ENCODE measurements at regions not wholly inside any gene's neighbourhood (a gene's known extent, or its start where the extent isn't known, plus 50 kb on each side); places are given as distances from the start of the nearest gene placed in this dataset.
"Not testable (repeated sequence)": the region's sequence is repeated elsewhere in the genome, so short reads cannot be mapped to it uniquely, and the experiment has no call there.

DNA sequence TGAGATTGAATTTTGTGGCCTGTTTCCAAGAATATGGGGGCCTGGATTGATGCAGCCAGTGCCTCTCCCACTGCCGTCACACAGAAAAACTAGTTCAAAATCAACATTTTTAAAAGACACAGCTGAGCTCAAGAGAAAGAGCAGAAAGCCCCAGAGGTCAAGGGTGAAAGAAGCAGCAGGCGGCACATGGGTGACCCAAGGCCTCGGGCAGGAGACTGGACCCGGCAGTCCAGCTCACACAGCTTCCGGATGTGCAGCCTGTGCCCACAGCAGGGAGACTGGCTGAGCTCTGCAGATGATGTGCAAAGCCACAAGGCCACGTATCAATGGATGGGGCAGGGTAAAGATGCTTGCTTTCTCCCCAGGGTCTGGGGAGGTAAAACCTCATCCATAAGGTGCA, 50.4 kb upstream of the RNF32 start:
- DNase-seq, result no peak

GRCh38 chr7:156589808-156590207, 50.8 kb upstream of the RNF32 start:
- DNase-seq, result no peak

DNA sequence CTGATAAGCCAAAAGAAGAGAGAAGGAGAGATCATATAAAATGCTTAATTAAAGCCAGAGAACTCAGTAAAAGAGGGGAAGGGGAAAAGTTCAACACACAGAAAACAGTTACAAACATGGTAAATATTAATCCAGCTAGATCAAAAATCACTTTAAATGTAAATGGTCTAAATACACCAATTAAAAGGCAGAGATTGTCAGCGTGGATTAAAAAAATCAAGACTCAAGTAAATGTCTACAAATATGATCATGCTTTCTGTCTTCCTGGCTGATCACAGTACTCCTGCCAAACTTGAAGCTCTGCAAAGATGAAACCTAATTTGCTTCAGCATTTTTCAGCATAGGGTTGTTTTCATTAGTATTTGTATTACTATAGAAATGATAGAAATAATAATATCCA, 54.6 kb upstream of the RNF32 start:
- DNase-seq, result no peak

GRCh38 chr7:156585025-156585648, 55.4 kb upstream of the RNF32 start:
- DNase-seq, result no peak

DNA sequence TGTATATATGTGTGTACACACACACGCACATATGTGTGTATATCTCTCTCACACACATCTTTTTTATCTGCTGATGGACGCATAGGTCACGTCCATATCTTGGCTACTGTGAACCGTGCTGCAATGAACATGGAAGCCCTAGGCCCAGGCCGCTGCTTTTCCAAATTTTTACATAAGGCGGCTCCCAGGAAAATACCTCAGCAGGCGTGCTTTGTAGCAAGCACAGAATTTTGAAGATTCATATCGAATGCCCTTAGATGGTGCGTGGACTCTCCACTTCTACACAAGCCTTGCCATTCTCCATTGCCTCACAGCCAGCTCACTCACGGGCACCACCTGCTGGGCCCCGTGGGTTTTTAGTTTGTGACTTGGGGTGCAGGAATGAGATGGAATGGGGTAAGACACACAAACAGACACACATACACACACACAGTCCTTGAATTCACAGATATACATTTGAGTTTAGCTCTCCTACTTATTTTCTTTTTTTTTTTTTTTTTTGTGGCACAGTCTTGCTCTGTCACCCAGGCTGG, 57.9 kb upstream of the RNF32 start:
- DNase-seq, result no peak

DNA sequence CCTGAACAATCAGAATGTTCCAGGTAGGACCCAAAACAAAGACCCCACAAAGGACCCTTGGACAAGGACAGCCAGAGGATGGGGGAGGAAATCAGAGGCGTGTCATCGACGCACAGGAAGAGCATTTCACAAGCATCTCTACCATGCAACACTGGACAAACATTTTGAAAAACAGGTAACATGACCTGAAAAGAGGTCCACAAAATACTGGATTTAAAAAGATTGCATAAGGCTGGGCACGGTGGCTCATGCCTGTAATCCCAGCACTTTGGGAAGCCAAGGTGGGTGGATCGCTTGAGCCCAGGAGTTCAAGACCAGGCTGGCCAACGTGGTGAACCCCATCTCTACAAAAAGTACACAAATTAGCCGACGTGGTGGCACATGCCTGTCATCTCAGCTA, 60.5 kb upstream of the RNF32 start:
- DNase-seq, result no peak

- no peak for DNase-seq
Observed at GRCh38 chr7:156579566-156579965, 61.0 kb upstream of the RNF32 start.

- DNase-seq, result no peak
Observed at GRCh38 chr7:156578978-156579430, 61.6 kb upstream of the RNF32 start.

DNA sequence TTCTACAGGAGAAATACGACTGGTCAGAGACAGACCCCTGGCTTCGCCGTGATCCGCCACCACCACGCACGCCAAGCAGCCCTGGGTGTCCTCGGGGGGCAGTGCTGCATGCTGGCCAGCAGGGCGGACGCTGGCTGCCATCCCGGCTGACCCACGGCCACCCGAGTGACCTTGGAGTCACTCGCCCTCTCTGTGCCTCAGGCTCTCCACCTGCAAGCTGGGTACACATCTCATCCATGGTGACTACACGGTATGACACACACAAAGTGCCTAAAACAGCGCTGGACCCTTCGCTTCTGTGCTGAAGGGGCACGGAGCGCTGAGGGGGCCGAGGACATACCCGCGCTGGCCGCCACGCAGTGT, 62.0 kb upstream of the RNF32 start:
- DNase-seq, result no peak

DNA sequence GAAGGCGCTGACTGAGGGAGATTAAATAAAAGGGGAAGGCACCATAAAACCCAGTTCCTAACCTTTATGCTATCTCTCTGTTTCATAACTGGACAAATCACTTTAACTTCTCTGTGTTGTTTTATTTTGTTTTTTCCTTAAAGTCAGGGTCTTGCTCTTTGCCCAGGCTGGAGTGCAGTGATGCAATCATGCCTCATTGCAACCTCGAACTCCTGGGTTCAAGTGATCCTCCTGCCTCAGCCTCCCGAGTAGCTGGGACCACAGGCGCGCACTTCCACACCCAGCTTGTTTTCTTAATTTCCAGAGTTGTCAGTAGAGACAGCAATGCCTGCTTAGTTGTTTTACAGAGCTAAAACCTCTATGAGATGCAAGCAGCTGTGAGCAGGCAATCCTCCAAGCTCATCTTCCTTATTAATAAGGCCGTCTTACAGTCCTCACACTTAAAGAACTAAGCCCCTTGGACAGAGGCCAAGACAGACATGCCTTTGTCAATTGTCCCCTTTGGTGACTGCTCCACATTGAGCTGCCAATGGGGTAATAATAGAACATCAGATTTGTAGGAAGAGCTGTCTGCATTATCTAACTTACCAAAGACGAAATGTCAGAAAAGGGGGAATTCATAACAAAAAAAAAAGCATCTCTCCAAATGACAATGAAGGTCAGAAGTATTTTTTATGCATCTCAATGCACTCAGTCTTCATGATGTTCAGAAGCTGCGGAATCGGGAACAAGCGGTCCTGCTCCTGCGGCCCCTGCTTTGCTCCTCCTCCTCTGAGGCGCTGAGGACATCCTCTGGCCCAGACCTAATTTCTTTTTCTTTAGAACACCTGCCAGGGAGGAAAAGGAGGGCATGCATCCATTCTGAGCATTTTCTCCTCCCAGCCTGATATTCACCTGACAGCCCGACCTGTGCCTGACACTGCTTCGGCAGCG, 62.7 kb upstream of the RNF32 start:
- no peak for DNase-seq

GRCh38 chr7:156576216-156577058, 64.1 kb upstream of the RNF32 start:
- DNase-seq, result no peak

DNA sequence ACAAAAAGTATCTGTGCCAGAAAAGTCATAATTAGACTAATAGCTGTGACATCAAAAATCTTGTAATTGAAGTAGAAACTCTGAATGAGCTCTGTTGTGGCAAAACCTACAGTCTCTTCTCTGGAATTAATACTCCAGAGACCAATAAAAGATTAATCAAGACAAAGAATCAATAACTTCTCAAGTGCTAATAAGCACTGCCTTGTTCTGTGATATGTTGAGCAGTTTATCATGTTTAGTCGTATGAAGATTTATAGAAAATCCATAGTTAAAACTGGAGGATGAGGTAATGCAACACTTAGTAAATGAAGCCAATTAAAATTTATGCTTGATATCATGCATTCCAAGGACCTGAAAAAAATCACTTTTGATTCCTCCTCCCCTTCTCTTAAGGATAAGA, 72.3 kb upstream of the RNF32 start:
- DNase-seq, result no peak

GRCh38 chr7:156566812-156567549, 73.6 kb upstream of the RNF32 start:
- no peak for DNase-seq

DNA sequence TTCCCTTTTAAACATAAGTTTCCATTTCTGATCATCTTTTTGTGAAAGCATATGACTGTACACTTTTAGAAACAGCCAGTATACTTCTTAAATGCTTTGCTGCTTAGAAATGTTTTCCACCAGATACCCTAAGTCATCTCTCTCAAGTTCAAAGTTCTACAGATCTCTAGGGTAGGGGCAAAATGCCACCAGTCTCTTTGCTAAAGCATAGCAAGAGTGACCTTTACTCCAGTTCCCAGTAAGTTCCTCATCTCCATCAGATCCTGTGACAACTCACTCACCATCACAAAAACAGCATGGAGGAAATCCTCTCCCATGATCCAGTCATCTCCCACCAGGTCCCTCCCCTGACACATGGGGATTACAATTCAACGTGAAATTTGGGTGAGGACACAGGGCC, 75.6 kb upstream of the RNF32 start:
- DNase-seq, result not testable (repeated sequence)

GRCh38 chr7:156560696-156561095, 79.9 kb upstream of the RNF32 start:
- DNase-seq, result no peak

DNA sequence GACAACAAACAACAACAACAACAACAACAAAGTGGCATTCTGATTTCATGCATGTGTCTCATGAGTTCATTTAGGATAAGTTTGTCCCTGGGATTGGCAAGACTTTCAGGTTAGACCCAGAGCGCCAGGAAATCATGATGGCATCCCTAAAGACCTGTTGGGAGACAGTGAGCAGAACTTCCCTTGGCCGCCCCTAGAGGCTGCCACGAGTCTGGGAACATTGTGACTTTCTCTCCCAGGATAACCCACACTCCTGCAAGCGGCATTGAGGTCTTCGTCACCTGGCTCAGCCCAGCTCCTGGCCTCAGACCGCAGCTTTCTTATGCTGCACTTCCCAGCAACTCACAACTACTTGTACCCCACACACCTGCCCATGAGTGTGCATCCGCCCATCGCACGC, 80.5 kb upstream of the RNF32 start:
- DNase-seq, result no peak

DNA sequence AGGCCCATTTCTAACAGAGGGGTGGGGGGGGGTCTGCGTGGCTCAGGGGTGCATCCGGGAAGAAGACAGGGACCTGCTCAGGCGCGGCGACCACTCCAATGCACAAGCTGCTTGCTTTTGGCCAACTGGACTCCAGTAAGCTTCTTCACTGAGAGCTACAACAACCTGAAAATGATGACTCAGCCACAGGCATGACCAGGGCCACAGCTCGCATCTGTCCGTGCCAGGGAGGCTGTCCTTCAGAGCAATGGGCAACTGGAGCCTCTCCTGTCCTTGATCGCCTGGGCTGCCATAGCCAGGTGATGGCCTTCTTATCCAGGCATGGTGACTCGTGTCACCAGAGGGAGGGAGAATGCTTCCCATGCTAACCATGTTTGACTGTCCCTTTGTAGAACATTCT, 81.6 kb upstream of the RNF32 start:
- DNase-seq, result no peak

DNA sequence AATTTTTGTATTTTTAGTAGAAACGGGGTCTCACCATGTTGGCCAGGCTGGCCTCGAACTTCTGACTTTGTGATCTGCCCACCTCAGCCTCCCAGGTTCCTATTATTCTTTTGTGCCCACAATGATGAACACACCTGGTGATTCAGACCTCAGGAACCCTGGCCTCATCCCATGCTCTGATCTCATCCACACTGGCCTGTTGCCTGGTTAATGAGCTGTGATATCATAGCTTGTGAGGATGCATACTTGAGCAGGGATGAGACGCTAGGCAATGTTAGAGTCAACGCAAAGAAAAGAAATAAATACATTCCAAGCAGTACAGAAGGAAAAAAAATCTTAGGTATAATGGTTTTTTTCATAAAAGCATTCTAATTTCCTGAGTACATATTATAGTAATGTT, 82.4 kb upstream of the RNF32 start:
- DNase-seq, result no peak

- no peak for DNase-seq
Observed at GRCh38 chr7:156556083-156556482, 84.5 kb upstream of the RNF32 start.

DNA sequence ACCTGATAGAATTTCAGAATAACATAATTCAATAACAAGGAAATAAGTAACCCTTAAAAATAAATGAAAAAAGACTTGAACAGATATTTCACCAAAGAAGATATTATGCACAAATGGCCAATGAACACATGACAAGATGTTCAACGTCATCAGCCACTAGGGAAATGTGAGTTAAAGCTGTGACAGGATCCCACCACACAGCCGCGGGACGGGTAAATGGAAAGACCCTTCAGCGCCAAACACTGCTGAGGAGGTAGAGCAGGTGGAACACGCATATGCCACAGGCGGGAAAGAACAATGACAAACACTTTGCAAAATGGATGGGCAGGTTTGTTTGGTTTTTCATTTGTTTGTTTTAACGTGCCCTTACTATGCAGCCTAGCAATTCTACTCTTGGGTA, 86.1 kb upstream of the RNF32 start:
- DNase-seq, result no peak

DNA sequence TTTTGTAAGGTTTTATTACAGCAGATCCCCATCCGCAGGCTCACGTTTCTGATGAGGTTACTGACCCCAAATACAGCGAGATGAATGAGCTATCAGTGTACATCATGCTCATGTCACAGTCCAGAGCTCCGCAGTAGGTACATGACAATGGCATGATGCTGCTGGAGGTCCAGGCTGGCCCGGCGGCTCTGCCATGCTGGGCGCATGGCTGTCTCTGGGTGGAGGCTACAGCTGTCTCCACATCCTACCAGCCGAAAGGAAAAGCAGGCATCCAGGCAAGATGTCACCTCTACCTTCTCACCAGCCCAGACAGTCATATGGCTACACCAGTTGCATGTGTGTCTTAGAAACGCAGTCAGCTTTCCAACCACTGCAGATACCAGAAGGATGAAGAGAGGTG, 90.9 kb upstream of the RNF32 start:
- DNase-seq, result no peak

GRCh38 chr7:156547884-156548561, 92.6 kb upstream of the RNF32 start:
- DNase-seq, result no peak
